ENCODE measurements at regions not wholly inside any gene's neighbourhood (a gene's known extent, or its start where the extent isn't known, plus 50 kb on each side); places are given as distances from the start of the nearest gene placed in this dataset.

DNA sequence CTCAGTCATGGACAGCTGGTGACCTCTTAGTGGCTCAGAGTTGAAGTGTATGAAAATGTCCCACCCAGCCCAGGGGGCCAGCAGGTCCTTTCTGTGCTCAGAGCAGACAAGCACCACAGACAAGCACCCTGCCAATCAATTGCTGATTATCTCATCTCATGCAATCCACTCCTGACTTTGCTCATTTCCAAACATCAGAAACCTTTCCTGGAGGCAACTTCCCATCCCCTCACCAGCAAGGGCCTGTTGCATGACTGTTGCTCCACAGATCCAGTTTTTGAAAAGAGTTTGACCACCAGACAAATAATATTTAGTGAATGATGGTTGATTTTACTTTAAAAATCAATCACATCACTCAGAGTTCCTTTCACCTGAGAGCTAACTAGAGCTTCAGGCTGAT, 397.3 kb upstream of the KLF4 start:
- DNase-seq: no peak

DNA sequence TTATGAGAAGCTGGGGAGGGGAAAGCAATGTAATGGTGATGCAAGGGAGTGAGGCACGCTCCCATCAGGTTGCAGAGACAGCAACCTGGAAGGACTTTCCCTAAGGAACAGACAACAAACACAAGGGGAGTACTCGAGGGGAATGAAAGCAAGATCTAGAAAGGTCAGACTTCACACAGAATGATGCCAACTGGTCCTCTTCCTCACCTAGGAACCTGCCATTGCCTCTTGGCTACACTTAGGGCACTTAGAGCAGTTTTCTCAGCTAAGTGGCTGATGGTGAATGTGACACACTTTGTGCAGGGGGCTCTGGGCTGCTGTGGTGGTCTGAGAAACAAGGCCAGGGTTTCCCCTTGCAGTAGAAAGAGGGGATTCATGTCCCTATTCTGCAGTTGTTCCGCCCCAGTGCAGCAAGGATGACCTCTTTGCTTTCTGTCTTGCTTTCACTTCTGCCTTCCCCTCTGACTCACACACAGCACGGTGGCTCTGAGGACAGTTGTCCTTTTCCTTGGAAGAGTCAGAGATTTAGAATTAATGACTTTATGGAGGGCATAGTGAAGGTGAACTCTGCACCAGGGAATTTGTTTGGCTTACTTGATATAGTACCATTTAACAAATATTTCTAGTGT, 394.0 kb upstream of the KLF4 start:
- DNase-seq: no peak

DNA sequence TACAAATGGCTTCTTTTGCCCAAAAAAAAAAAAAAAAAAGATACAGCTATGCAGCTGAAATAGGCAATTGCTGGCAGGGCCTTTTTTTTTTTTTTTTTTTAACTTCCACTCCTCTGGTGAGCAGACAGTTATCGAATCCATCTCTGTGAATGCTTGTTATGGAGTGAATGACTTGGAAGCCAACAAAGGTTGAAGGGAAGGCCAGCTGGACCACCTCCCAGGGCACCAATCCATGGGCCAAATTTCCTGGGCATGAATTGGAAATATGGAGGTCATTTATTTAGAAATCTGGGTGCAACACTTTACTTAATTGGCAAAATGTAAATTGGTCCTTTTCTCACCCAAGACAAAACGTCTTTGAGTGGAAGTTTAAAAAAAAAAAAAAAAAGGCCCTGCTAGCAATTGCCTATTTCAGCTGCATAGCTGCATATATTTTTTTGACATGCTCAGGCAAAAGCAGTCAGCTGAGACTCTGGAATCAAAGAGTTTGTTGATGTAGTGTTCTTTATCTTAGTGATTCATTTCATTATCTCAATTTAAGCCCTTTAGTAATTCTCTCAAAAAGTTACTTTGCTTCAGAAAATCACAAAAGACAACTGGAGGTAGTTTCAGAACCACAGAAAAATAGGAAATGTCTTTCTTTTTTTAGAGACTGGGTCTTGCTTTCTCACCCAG, 392.2 kb upstream of the KLF4 start:
- no peak for DNase-seq

DNA sequence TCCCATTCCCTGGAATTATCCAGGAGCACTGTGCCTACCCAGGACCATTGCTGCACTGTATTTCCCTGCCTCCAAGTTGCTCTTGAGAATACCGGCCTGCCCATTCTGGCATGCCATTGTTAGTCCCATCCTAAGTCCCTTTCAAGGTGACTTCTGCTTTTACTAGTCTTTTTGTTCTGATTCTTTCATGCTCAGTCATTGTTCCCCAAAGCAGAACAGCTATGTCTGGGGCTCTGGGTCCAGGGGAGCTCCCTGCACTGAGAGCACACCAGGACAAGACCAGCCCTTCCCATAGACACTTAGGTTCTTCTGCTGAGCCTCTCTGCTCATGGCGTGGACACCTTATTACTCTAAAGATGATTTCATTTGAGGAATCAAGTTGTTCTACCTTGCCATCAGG, 388.9 kb upstream of the KLF4 start:
- DNase-seq: no peak

DNA sequence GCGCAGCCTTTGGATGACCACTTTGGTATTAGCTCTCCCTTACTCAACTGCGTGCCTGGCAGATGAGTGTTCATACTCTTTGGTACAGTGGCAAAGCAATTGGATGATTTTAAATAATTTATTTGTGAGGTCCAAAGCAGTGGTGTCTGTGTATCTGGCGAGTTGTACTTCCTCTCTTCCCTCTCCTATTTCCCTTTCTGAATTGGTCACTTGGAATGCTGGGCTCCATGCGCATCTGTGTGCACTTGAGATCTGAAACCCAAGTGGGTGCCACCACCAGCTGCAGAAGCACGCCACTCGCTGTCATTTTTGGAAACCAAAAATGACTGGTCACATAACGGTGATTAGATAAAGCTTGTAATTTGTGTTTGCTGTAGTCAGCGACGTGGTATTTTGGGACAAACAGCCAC, 386.0 kb upstream of the KLF4 start:
- DNase-seq: no peak

DNA sequence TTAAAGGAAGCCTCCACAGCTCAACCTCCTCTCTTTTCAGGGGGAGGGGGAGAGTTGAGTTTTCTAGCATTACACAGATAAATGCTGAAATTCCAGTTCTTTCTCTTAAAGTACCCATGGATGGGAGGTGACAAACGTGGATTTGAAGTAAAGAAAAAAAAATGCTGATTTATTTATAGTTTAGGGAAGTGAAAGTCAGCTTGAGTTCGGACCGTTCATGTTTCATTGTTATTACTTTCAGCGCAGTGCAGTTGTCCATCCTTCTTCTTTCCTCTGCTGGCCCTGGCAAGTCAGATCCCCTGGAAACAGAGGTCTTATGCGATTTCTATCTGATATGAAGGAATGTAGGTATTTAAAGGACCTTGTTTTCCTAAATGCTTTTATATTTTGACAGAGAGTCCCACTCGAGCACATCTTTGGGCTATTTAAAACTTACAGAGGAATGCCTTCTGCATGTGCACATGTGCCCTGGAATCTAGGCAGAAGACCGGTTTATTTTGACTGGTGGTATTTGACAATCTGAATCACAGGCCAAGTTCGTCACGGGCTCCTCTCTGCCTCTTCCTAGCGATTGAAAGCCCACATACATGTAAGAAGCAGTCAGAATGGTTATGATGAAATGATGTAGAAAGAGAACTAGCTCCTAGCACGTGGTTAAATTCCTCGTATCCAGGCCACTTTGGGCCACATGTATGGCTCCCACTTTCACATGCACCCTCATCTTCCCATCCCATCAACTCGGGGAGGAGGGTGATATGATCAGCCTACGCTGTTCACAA, 385.2 kb upstream of the KLF4 start:
- no peak for DNase-seq

DNA sequence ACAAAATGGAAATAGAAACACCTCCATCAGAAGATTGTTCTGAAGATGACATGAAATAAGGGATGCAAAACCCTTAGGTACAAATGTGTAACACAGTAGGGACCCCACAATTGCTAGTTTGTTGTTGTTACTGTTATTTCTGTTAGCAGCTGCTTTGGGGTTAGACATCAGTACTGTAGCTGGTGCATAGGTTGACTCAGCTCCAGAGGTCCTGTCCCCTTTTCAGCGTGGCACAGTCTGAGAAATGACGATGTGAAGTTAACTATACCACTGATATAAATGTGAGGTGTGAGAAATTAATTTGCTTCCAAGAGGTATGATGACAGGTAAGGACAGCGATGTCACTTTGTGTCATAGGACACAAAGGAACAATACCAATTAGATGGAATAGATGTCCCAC, 384.6 kb upstream of the KLF4 start:
- no peak for DNase-seq

DNA sequence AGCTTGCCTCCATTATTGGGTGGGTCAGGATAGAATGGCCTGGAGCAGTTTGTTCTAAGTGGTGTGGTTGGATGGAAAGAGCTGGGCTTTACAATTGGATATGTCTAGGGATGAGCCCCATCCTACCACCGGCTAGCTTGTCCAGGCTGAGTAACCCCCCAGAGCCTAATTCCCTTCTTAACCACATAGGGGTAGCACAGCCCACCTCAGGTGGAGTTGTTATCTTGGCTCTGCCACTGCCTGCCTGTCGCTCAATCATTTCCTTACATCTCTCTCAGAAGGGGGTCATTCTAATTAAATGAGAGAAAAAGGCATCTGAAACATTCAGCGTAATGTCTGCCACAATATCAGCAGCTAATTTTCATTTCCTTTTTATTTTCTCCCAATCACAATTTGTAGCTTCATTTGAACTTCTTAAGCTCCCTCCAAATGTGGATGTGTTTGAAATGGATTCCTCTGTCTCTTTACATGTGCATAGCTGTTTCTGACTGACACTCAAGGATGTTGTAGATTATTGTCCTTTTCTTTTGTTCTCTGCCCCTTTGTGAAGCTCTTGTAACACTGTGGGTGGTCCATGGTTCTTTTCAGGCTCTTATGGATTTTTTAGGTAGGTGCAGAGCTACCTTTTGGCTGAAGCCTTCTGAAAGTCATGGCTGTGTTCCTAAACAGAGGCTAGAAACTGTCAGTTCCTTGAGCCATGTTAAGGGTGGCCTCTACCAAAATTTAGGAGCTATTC, 383.1 kb upstream of the KLF4 start:
- no peak for DNase-seq

DNA sequence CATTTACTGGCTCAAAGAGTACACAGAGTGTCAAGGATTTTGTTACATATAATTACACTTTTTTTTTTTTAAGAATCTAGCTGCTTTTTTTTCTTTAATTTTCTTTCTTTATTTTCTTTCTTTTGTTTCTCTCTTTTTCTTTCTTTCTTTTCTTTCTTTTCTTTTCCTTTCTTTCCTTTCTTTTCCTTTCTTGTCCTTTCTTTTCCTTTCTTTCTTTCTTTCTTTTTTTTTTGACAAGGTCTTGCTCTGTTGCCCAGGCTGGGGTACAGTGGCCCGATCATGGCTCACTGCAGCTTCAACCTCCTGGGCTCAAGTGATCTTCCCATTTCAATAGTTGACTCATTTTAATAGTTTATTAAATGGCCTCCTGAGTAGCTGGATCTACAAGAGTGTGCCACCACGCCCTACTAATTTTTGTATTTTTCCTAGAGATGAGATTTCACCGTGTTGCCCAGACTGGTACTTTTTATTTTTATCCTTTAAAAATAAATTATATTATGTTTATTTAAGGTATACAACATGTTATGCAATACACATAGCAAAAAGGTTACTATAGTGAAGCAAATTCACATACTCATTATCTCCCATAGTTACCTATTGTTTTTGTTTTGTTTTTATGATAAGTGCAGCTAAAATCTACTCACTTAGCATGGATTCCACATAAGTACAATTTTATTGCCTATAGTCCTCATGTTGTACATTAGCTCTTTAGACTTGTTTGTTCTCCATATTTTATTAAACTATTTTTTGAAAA, 381.5 kb upstream of the KLF4 start:
- DNase-seq: no peak

DNA sequence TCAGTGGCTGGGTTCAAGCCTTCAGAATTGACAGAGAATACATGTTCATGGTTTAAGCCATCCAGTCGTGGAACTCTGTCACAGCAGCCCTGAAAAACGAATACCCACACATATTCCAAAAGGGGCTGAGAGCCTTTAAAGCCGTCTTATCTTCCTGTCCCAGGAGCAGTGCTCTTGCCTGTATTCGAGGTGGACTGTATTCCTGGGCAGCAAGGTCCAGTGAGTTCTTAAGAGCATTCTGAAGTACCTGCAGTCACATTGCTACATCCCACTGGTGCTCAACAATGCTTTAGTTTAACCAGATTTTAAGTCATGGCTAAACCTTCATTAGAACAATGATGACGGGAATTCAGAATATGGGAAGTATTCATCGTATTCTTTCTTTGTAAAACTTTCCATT, 380.7 kb upstream of the KLF4 start:
- DNase-seq: no peak

DNA sequence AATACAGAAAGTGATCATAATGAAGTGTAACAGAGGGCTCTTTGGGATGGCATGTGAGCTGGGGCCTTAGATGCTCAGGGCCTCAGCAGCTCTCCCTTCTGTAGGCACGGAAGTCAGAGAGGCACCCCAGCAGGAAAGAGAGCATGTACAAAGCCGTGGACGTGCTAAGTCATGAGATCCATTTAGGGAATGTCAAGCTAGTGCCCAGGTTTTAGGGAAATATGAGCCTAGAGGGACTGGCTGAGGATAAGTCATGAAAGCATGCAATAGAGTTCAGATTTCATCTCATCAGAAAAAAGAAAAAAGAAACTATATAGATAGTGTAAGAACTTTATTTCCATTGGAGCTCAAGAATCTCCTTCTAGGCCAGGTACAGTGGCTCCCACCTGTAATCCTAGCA, 379.5 kb upstream of the KLF4 start:
- no peak for DNase-seq

DNA sequence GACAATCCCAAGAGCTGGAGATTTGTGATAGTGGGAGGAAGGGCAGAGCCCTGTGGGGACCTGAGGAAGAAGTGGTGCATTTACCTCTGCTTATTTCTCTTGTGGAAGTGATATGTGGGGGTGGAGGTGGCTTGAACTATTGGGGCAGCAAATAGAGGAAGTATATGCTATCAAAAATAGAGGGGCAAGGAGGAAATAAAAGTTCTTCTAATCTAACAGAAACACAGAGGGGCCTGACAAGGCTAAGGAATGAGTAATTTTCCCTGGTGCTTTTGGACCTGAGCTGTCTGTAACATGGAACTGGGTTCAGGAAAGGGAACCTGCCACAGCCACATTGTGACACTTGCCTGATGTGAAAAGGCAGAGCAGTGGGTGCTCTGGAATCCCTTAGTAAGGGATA, 378.6 kb upstream of the KLF4 start:
- DNase-seq: no peak

DNA sequence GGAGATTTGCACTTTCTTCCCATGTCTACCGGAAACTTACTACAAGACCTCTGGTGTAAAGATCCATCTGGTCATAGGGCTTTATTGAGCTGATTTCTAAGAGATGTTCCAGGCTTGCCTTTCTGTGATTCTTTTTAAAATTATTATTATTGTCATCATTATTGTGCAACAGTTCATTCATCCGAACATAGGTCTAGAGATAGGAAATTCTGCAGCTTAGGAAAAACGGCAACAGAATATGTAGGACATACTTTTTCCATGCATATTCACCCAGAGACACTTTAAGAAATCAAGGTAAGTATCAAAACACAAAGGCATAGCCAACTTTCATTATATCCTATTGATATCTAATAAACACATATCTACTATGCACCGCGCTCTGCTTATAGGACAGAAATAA, 378.2 kb upstream of the KLF4 start:
- DNase-seq: no peak

DNA sequence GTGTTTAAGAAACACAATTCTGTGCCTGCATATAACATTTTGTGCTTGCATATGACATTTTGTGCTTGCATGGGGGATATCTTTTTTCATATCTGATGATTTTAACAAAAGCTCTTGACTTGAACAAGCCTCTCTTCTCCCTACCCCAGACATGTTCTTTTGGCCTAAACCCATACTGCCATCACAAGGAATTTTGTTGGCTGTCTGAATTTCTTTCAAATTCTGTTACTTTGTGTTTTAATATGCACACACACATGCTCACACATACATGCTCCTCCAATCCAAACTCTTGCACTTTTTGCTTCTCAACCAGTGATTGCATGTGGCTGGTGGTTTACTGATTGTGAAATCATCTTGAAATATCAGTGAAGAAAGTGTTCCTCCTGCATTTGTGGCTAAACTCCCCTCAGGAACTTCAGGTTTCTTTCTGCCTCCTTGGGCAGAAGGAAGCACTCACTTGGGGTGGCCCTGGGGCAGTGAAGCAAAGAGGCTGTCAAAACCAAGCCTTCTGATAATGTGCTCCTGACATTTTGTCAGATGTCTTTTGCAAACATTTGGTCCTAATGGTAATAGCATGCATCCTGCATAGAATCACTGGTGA, 377.2 kb upstream of the KLF4 start:
- no peak for DNase-seq

DNA sequence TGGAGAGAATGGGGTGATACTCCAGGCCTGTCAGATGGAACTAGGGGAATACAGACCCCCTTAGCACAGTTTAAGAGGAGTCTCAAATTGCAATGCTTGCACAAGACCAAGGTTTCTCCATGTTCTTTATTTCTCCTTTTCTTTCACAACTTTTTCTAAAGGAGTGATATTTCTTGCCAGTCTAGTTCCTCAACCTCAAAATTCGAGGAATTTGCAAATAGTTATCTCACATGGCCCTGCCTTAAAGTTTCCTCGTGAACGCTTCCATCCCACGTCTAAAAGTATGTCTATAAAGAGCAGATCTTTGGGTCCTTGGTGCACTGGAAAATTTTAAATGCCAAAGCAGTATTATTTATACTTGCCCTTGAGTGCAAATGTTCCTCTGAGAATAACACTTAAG, 373.8 kb upstream of the KLF4 start:
- no peak for DNase-seq

DNA sequence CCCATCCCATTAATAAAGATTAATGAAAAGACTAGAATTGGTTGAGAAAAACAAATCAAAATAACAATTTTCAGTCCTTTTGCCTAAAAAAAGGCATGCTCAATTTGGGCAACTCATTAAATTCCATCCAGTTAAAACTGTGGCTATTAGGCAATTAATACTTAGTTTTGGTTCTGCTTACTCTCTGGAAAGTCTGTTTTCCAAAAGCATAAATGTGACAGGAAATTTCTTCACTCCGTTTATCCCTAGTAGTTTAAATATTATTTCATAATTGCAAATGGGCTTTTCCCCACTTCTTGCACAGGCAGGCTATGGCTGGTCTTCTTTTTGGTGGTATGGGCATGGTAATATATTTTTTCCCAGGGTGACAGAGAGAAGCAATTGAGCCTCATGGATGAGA, 373.3 kb upstream of the KLF4 start:
- no peak for DNase-seq

DNA sequence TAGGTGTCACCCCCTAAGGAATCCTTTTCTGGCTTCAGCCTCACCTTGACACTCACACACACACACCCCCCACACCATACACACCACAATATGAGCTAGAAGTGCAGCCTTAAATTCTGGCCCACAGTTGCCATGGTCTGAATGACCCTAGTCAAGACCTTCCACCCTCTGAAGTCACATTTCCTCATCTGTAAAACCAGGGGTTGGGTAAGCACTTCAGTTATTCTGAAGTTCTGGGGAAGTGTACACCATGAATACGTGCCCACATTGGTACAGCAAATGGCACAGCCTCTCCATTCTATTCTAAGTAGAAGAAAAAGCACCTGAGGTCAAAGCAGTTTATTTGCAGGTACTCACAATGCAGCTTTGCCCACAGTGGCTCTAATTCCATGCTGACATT, 372.8 kb upstream of the KLF4 start:
- no peak for DNase-seq

DNA sequence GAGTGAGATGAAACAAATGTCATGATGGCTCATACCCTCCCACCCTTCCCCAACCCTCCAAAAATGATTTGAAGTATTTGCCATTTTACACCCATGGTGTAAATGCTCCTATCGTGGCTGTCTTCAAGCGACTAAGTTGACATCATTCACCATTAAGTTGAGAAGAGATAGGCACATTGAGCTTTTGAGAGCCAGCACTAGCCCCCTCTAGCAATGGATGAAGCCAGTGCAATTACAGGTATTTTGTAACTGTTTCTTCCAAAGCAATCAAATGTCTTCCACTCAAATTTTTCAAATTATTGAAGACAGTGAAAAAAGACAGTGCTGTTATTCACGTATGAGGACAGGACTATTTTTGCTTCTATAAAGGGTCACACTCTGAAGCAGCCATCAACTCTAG, 371.5 kb upstream of the KLF4 start:
- no peak for DNase-seq

DNA sequence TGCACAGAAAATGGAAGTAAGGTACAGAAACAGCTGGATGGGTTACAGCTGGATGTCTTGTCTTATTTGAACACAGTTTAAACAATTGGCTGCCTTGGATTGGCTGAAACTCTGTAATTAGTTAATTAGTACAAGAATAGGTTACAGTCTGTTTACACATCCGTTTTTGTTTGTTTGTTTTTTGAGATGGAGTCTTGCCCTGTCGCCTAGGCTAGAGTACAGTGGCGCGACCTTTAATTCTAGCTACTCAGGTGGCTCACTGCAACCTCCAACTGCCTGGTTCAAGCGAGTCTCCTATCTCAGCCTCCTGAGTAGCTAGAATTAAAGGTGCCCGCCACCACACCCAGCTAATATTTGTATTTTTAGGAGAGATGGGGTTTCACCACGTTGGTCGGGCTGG, 368.7 kb upstream of the KLF4 start:
- DNase-seq: no peak

DNA sequence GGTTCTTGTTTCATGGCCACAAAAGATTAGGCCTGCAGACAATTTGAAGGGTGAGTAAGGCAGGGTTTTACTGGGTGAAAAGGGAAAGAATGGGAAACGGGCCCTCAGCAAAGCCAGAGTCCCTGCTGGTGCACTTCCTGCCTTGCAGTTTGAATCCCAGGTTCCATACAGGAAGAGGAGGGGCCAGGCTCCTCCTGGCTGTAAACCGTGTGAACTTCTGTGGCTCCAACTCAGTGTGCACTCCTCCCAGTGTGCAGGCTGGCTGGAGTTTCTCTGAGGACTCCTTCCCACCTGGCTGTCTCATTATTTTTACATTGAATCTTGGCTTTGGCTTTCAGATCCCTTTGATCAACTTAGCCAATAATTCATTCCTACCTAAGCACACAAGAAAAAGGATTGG, 367.1 kb upstream of the KLF4 start:
- DNase-seq: no peak

DNA sequence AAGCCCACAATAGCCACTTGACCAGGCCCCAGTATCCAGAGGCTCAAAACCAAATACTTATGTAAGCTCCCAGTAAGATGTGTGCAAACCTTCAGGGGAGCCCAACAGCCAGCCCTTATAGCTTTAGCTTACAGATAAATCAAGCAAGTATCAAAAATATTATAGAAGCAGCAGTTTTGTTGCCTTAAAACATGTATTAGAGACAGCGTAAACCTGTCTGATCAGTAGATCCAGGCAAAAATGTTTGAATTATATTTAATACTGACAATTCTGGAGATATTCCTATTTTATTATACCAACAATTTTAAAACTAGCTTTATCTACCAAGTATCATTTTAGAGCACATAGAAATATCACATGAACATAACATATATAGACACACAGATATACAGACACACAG, 365.6 kb upstream of the KLF4 start:
- no peak for DNase-seq

DNA sequence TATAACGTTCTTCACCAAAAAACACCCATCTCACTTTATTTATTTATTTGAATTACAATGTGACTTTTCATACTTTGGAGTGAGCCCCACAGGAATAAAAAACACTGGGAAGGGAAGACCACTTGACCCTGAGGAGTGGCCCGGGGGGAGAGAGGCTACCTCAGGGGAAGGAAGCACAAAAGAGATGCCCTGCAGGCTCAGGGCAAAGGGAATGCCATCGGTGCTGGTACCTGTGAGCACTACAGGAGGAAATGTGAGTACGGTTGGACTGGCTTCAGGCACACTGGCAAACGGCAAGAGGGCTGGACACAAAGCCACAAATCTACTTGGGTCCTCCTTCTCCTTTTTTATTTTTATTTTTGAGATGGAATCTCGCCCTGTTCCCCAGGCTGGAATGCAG, 363.9 kb upstream of the KLF4 start:
- DNase-seq: no peak

DNA sequence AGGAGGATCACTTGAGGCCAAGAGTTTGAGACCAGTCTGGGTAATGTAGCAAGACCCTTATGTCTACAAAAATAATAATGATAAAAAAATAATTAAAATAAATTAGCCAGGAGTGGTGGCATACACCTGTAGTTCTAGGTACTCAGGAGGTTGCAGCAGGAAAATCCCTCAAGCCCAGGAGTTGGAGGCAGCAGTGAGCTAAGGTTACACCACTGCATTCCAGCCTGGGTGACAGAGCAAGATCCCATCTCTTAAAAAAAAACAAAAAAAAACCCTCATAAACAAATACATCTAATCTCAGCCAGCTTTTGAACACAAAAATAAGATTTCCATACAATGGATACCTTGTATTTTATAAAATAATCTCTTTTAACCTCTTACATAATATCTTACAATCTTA, 363.3 kb upstream of the KLF4 start:
- no peak for DNase-seq
